ENCODE measurements at regions not wholly inside any gene's neighbourhood (a gene's known extent, or its start where the extent isn't known, plus 50 kb on each side); places are given as distances from the start of the nearest gene placed in this dataset.

DNA sequence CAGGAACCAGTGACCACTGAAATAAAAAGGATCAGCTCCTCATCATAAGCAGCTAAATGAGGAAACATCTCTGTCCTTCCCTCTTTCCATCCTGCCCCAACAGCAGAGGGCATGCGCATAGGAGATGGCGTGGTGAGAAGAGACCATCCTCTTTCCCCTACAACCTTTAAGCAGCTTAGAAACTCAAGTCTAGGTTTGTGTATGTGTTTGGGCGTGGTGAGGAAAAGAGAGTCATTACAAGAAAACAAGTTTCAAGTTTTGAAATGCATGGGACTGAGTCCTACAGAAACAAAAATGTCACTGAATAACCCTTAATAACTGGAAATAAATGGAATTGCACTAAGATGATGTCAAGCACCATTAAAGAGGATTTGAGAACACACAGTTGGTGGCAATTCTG, 96.4 kb upstream of the IL12B start:
- DNase-seq: no peak
- ATAC-seq: no peak
- TF ChIP-seq, protein P1, sequence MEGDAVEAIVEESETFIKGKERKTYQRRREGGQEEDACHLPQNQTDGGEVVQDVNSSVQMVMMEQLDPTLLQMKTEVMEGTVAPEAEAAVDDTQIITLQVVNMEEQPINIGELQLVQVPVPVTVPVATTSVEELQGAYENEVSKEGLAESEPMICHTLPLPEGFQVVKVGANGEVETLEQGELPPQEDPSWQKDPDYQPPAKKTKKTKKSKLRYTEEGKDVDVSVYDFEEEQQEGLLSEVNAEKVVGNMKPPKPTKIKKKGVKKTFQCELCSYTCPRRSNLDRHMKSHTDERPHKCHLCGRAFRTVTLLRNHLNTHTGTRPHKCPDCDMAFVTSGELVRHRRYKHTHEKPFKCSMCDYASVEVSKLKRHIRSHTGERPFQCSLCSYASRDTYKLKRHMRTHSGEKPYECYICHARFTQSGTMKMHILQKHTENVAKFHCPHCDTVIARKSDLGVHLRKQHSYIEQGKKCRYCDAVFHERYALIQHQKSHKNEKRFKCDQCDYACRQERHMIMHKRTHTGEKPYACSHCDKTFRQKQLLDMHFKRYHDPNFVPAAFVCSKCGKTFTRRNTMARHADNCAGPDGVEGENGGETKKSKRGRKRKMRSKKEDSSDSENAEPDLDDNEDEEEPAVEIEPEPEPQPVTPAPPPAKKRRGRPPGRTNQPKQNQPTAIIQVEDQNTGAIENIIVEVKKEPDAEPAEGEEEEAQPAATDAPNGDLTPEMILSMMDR (IDR thresholded peaks at IDR 0.05): no peak
- H3K4me3 ChIP-seq: no peak overlapping the region
- H3K27me3 ChIP-seq: no peaks in the 10 kb centered on the region
- H3K9me3 ChIP-seq: no peaks in the 10 kb centered on the region
- WGBS, 2 donors: 91 to 94% methylated on average over 3 of the region's 3 CpGs
- H3K4me1 ChIP-seq: no peaks in the 10 kb centered on the region
- intact Hi-C loops (cut with DNase I): no loop called here
- peak overlapping the region in 1 of 10 donors; percentile 44 for H3K27ac ChIP-seq
- no peaks in the 10 kb centered on the region for H3K36me3 ChIP-seq

DNA sequence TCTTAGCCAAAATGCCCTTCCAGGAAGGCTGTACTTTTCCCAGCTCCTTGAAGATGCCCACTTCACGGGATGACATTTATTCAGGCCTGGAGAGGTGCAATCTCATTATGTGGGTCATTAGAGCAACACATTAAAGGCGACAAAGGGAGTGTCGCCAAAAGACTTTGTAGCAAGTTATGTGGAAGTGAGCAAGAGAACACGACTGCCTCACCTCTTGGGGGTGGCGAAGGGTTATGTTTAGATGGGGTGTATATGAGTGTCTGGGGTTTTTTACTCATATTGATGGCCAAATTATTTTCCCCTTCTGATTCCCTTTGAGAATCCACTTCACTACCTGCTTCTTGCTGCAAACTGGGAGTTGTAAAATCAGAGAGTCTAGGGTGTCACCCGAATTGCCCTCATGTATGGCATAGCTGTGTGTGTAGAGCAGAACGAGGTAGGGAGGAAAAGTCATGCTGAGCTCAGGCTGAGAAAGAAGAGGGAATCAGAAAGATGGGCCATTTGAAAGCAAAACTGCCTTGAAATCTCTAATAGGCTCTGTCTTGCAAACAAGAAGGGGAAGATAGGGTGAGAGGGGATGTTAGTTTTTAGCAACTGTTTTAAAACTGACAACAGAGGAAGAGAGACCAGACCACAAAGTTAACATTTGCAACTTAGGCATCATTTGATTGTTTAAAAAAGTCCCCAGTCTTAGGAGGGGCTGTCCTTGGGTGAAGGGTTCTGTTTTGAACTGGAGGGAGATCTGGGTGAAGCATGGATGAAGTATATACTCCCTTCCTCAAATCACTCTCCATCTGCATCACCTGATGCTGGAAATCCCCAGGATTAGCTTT, 97.1 kb upstream of the IL12B start:
- peak overlapping the region in 1 of 10 donors; percentile 44 for H3K27ac ChIP-seq
- H3K4me1 ChIP-seq: no peaks in the 10 kb centered on the region
- no peaks in the 10 kb centered on the region for H3K9me3 ChIP-seq
- no peaks in the 10 kb centered on the region for H3K27me3 ChIP-seq
- H3K4me3 ChIP-seq: no peak overlapping the region
- ATAC-seq (no peak), DNase-seq (no peak)
- TF ChIP-seq, protein P1 (IDR thresholded peaks at IDR 0.05): no peak
- 74 to 77% methylated on average over 7 of the region's 7 CpGs for WGBS, 2 donors
- intact Hi-C loops (cut with DNase I): no loop called here
- H3K36me3 ChIP-seq: no peaks in the 10 kb centered on the region

DNA sequence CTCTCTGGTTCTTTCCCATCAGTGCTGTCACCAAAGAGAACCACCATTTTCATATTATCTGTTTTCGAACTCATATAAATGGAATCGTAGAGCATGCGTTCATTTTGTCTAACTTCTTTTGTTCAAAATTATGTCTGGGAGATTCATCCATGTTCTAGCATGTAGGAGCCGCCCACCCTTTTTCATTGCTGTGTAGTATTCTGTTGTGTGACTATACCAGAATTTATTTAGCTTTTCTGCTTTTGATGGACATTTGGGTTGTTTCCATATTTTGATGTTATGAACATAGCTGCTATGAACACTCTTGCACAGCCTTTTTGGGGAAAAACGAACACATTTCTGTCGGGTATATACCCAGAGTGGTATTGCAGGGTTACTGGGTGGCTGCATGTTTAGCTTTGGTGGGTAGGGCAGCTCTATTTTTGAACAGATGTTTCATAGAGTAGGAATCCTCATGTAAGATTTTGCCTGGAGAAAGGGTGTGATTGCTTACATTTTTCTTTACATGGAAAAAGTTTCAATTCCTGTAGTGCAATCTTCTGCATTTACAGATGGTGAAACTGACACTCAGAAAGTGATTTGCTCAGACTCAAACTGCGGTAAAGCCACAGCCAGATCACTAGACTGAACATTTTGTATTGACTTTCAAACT, 100.2 kb upstream of the IL12B start:
- TF ChIP-seq, protein P1 (IDR thresholded peaks at IDR 0.05): no peak
- H3K27me3 ChIP-seq: no peaks in the 10 kb centered on the region
- H3K4me1 ChIP-seq: no peaks in the 10 kb centered on the region
- no peaks in the 10 kb centered on the region for H3K36me3 ChIP-seq
- no peaks in the 10 kb centered on the region for H3K9me3 ChIP-seq
- DNase-seq: no peak
- no peak for ATAC-seq
- 87 to 96% methylated on average over 7 of the region's 7 CpGs for WGBS, 2 donors
- intact Hi-C loops (cut with DNase I): no loop called here
- H3K27ac ChIP-seq: no peak overlapping the region
- H3K4me3 ChIP-seq: no peak overlapping the region

DNA sequence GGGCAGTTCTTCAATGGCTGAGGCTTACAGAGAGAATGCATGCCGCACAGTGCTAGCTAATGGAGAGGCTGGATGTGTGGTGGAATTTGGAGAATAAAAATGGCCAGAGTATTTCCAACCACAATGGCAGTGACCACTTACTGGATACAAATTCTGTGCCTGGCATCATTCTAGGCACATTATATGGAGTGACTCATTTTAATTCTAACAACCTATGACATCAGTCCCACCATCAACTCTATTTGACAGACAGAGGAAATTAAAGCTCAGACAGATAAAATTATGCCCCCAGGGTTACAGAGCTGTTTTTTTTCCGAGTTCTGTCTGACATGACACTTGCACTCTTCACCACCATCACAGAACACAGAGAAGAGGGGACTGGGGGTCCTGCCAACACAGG, 105.6 kb upstream of the IL12B start:
- Histone ChIP-seq H3K27me3 (no peaks in the 10 kb centered on the region), H3K36me3 (no peaks in the 10 kb centered on the region), H3K4me1 (peaks cover 0 to 8% (median 0%) of the 10 kb centered on the region in 9 donors), H3K27ac (no peak overlapping the region), H3K9me3 (no peaks in the 10 kb centered on the region), H3K4me3 (no peak overlapping the region)
- TF ChIP-seq, protein P1 (IDR thresholded peaks at IDR 0.05): no peak
- DNase-seq (no peak), ATAC-seq (no peak)
- intact Hi-C loops (cut with DNase I): loop anchor here in 1 of 10 donors (5.0 kb wide), 1 partner anchor 104 kb away; the partner anchor contains the start of gene IL12B
- WGBS, 2 donors: 74 to 75% methylated on average over 2 of the region's 2 CpGs

Measured in heart right ventricle (tissue), 16 donors.